PC-9 (cell line): ENCODE measurements at regions not wholly inside any gene's neighbourhood (a gene's known extent, or its start where the extent isn't known, plus 50 kb on each side); places are given as distances from the start of the nearest gene placed in this dataset.
"Not testable (repeated sequence)": the region's sequence is repeated elsewhere in the genome, so short reads cannot be mapped to it uniquely, and the experiment has no call there.

Experiments
- BruUV-seq: library from RNA; stranded (reverse); fragments of 400-500 nt; replicated peaks from 2 replicates; lab custom pipeline; 2021; lab: Mats Ljungman, UMichigan
- CTCF ChIA-PET: fragments of 300-600 bp; sonication (Branson Sonifier 250); formaldehyde crosslinking; loops from one replicate; lab custom pipeline; 2022; ENCODE audit warnings: antibody characterized with exemption; lab: Charles Lee
- POLR2A ChIA-PET: fragments of 300-600 bp; sonication (Branson Sonifier 250); formaldehyde crosslinking; loops from one replicate; lab custom pipeline; 2022; ENCODE audit warnings: antibody characterized with exemption; ENCODE audit not compliant: unreplicated experiment; lab: Charles Lee
- DNase-seq, 2 experiments: peaks; one replicate each; pipeline versions ENCODE4 v3.0.0 to v3.0.0-alpha.2; 2015 to 2022; ENCODE audit warnings: mixed read lengths in 1 of 2
- H2AFZ ChIP-seq: fragments of 200-600 bp; sonication (generic); 2 replicates; pipeline ENCODE4 v1.8.1; 2017; ENCODE audit warnings: antibody characterized with exemption
- H3F3A ChIP-seq: fragments of 200-600 bp; sonication (generic); 2 replicates; pipeline ENCODE4 v1.8.1; 2017; ENCODE audit warnings: antibody characterized with exemption, mild to moderate bottlenecking, low read depth; ENCODE audit not compliant: insufficient read depth
- H3K27ac ChIP-seq: fragments of 200-600 bp; sonication (generic); 2 replicates; pipeline ENCODE4 v1.6.1; 2016; ENCODE audit warnings: mixed run types
- H3K27me3 ChIP-seq: fragments of 200-600 bp; sonication (generic); 2 replicates; pipeline ENCODE4 v1.6.1; 2016; ENCODE audit warnings: low read depth, mixed run types; ENCODE audit not compliant: insufficient read depth
- H3K36me3 ChIP-seq: fragments of 200-600 bp; sonication (generic); 2 replicates; pipeline ENCODE4 v1.6.1; 2016; ENCODE audit warnings: low read depth, mixed run types
- H3K4me1 ChIP-seq: fragments of 200-600 bp; sonication (generic); replicated peaks from 2 replicates; pipeline ENCODE4 v1.6.1; 2016; ENCODE audit warnings: mixed run types; ENCODE audit not compliant: insufficient read depth
- H3K4me2 ChIP-seq: fragments of 200-600 bp; sonication (generic); 2 replicates; pipeline ENCODE4 v1.6.1; 2017; ENCODE audit warnings: mixed run types
- H3K4me3 ChIP-seq: fragments of 200-600 bp; sonication (generic); 2 replicates; pipeline ENCODE4 v1.6.1; 2016; ENCODE audit warnings: mixed run types
- H3K79me2 ChIP-seq: fragments of 200-600 bp; sonication (generic); 2 replicates; pipeline ENCODE4 v1.6.1; 2017; ENCODE audit warnings: low read depth, mixed run types
- H3K9me2 ChIP-seq: fragments of 200-600 bp; sonication (generic); 2 replicates; pipeline ENCODE4 v1.8.1; 2017; ENCODE audit warnings: mild to moderate bottlenecking; ENCODE audit not compliant: insufficient read depth
- H3K9me3 ChIP-seq: fragments of 200-600 bp; sonication (generic); 2 replicates; pipeline ENCODE4 v1.8.1; 2016; ENCODE audit warnings: low read depth; ENCODE audit not compliant: insufficient read depth
- H4K20me1 ChIP-seq: fragments of 200-600 bp; sonication (generic); 2 replicates; pipeline ENCODE4 v1.8.1; 2017; ENCODE audit not compliant: insufficient read depth
- EZH2 ChIP-seq: fragments of 200-600 bp; sonication (generic); IDR thresholded peaks from 2 replicates; pipeline ENCODE4 v1.8.0; 2017; ENCODE audit warnings: antibody characterized with exemption, low read depth
- intact Hi-C: fragments of 100-400 bp; cut with micrococcal nuclease; formaldehyde crosslinking; loops from one replicate; pipeline ENCODE4 v1.10.0; 2022; ENCODE audit not compliant: unreplicated experiment
- TF ChIP-seq, protein P1 (sequence below): fragments of 200-600 bp; sonication (generic); conservative IDR thresholded peaks from 2 replicates; pipeline ENCODE4 v1.6.1; 2017; ENCODE audit warnings: mixed run types, antibody characterized with exemption, mild to moderate bottlenecking, moderate library complexity

DNA sequence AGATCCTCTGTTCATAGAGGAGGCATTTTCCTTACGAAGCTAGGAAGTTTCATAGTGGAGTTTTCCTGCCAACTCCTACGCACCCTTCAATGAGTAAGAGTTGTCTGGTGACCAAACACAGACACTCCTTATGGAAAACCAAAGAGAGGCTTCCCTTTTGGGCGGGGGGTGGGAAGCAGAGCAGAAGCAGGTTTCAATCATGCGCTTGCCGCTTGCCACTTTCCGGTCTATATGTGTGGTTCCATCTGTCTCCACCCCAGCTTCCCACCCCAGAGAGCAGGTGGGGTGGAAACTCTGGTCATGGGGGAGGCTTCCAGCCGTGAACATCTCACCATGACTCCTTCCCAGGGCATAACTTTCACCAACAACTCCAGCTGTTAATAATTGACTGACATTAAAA is 68.8 kb upstream of the GRB10 start:
- BruUV-seq, result no TSS peak
- H3K27ac ChIP-seq, result no peak overlapping the region
- H3K4me1 ChIP-seq, result peaks cover 10% of the 10 kb centered on the region
- H3F3A ChIP-seq, result no peaks in the 10 kb centered on the region
- TF ChIP-seq, protein P1, sequence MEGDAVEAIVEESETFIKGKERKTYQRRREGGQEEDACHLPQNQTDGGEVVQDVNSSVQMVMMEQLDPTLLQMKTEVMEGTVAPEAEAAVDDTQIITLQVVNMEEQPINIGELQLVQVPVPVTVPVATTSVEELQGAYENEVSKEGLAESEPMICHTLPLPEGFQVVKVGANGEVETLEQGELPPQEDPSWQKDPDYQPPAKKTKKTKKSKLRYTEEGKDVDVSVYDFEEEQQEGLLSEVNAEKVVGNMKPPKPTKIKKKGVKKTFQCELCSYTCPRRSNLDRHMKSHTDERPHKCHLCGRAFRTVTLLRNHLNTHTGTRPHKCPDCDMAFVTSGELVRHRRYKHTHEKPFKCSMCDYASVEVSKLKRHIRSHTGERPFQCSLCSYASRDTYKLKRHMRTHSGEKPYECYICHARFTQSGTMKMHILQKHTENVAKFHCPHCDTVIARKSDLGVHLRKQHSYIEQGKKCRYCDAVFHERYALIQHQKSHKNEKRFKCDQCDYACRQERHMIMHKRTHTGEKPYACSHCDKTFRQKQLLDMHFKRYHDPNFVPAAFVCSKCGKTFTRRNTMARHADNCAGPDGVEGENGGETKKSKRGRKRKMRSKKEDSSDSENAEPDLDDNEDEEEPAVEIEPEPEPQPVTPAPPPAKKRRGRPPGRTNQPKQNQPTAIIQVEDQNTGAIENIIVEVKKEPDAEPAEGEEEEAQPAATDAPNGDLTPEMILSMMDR, result no peak
- no peak for TF ChIP-seq EZH2
- peaks cover 7% of the 10 kb centered on the region; the same call in 1 of the 2 replicates for H3K27me3 ChIP-seq
- intact Hi-C loops, result no loop called here
- no peaks in the 10 kb centered on the region for H3K9me2 ChIP-seq
- no peaks in the 10 kb centered on the region for H4K20me1 ChIP-seq
- no peaks in the 10 kb centered on the region for H3K36me3 ChIP-seq
- H3K9me3 ChIP-seq, result no peaks in the 10 kb centered on the region
- no peak overlapping the region for H3K4me2 ChIP-seq
- H2AFZ ChIP-seq, result no peak overlapping the region
- CTCF ChIA-PET, result no interaction called here
- no peaks in the 10 kb centered on the region for H3K79me2 ChIP-seq
- POLR2A ChIA-PET, result no interaction called here
- DNase-seq, result no peak
- no peak overlapping the region for H3K4me3 ChIP-seq

DNA sequence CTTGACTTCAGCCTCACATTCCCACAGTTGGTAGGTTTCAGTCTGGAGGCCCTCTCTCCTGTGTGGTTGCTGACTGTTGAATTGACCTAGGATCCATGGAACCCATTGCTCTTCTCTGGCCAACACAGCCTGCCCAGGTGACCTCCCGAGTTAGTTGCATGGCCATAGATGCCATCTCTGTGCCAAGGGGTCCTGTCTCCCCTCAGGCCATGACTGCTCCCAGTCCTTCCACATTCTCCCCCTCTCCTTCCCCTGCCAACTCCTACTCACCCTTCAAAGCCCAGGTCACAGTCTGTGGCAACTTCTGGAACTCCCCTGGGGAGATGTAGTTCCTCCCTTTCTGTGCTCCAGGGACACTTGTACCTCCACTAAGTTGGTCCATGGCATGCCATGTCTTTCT is 67.3 kb upstream of the GRB10 start:
- TF ChIP-seq, protein P1, result no peak
- no peak for TF ChIP-seq EZH2
- Histone ChIP-seq H3F3A (no peaks in the 10 kb centered on the region), H2AFZ (no peak overlapping the region), H3K27me3 (peaks cover 7% of the 10 kb centered on the region; the same call in 1 of the 2 replicates), H3K4me3 (no peak overlapping the region), H3K36me3 (no peaks in the 10 kb centered on the region), H3K9me3 (peaks cover 5% of the 10 kb centered on the region; the same call in 1 of the 2 replicates), H3K4me2 (no peak overlapping the region), H4K20me1 (no peaks in the 10 kb centered on the region), H3K4me1 (peaks cover 6% of the 10 kb centered on the region), H3K9me2 (no peaks in the 10 kb centered on the region), H3K79me2 (no peaks in the 10 kb centered on the region), H3K27ac (no peak overlapping the region)
- intact Hi-C loops, result no loop called here
- POLR2A ChIA-PET, result no interaction called here
- CTCF ChIA-PET, result no interaction called here
- no TSS peak for BruUV-seq
- no peak for DNase-seq

DNA sequence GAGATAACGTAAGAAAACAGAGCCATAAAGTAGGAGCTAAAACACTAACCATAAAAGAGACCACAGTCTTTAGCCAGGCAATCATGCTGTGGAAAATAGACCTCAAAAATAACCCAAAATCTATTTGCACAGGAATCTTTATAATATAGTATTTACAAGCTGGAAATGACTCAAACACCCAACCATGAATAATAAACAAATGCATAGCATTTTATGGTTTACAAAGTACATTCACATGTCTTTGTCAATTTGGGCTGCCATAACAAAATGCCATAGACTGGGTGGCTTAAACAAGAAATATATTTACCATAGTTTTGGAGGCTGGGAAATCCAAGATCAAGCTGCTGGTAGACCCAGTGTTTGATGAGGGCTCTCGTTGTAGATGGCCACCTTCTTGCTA is 65.5 kb upstream of the GRB10 start:
- no peaks in the 10 kb centered on the region for H3K79me2 ChIP-seq
- H3K9me3 ChIP-seq, result peaks cover 9% of the 10 kb centered on the region; the same call in 1 of the 2 replicates
- intact Hi-C loops, result no loop called here
- no peaks in the 10 kb centered on the region for H4K20me1 ChIP-seq
- no peak for DNase-seq
- no peak overlapping the region for H3K4me2 ChIP-seq
- no peak overlapping the region for H3K27ac ChIP-seq
- no peak for TF ChIP-seq EZH2
- TF ChIP-seq, protein P1, result no peak
- H3F3A ChIP-seq, result no peaks in the 10 kb centered on the region
- CTCF ChIA-PET, result no interaction called here
- H2AFZ ChIP-seq, result no peak overlapping the region
- H3K36me3 ChIP-seq, result no peaks in the 10 kb centered on the region
- H3K27me3 ChIP-seq, result peaks cover 11% of the 10 kb centered on the region; the same call in 1 of the 2 replicates
- H3K4me1 ChIP-seq, result no peaks in the 10 kb centered on the region
- H3K4me3 ChIP-seq, result no peak overlapping the region
- POLR2A ChIA-PET, result interaction anchor here (0.6 kb wide), 1 partner anchor 139 kb away, joined by 3 read pairs; no protein-coding TSS in a partner anchor
- no TSS peak for BruUV-seq
- no peaks in the 10 kb centered on the region for H3K9me2 ChIP-seq

DNA sequence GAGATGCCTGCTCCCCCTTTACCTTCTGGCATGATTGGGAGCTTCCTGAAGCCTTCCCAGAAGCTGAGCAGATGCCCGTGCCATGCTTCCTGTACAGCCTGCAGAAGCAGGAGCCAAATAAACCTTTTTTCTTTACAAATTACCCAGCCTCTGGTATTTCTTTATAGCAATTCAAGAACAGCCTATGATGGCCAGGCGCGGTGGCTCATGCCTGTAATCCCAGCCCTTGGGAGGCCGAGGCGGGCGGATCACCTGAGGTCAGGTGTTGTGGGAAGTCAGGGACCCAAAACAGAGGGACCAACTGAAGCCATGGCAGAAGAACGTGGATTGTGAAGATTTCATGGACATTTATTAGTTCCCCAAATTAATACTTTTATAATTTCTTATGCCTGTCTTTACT is 62.2 kb upstream of the GRB10 start:
- not testable (repeated sequence) for H3K9me2 ChIP-seq, BruUV-seq

More for the DNA sequence above, 62.2 kb upstream of the GRB10 start:
- H3K4me3 ChIP-seq, H3K4me1 ChIP-seq, CTCF ChIA-PET, H2AFZ ChIP-seq, POLR2A ChIA-PET, H4K20me1 ChIP-seq, H3K27ac ChIP-seq, H3F3A ChIP-seq, intact Hi-C loops, H3K79me2 ChIP-seq, H3K36me3 ChIP-seq, H3K9me3 ChIP-seq, DNase-seq, H3K4me2 ChIP-seq: not testable (repeated sequence)
- peaks cover 11% of the 10 kb centered on the region; the same call in 1 of the 2 replicates for H3K27me3 ChIP-seq
